ENCODE measurements at regions not wholly inside any gene's neighbourhood (a gene's known extent, or its start where the extent isn't known, plus 50 kb on each side); places are given as distances from the start of the nearest gene placed in this dataset.
"Not testable (repeated sequence)": the region's sequence is repeated elsewhere in the genome, so short reads cannot be mapped to it uniquely, and the experiment has no call there.

- H3K79me2 ChIP-seq (ENCODE audit: low read length); H3K36me3 ChIP-seq (ENCODE audit: low read depth, low read length); H3K4me2 ChIP-seq (ENCODE audit: low read length); BruUV-seq (replicated peaks); POLR2A ChIA-PET (ENCODE audit: unreplicated experiment); H3K4me1 ChIP-seq (ENCODE audit: insufficient read depth, low read length); H3K9me3 ChIP-seq (ENCODE audit: low read length); H3K27ac ChIP-seq (ENCODE audit: low read length); DNase-seq; H3K9me2 ChIP-seq (replicated peaks; ENCODE audit: low read length); H3K27me3 ChIP-seq (ENCODE audit: low read length); intact Hi-C loops (cut with micrococcal nuclease); H3K4me3 ChIP-seq (ENCODE audit: low read length); H2AFZ ChIP-seq (ENCODE audit: low read length); CTCF ChIA-PET; H3K9ac ChIP-seq (ENCODE audit: low read length); ATAC-seq; H3F3A ChIP-seq (ENCODE audit: low read length, unreplicated experiment); H4K20me1 ChIP-seq (ENCODE audit: low read length): not testable (repeated sequence)
These were observed 143.9 kb upstream of the NBPF12 start for GRCh38 chr1:146794236-146794635.

- CTCF ChIA-PET; H3F3A ChIP-seq (ENCODE audit: low read length, unreplicated experiment); POLR2A ChIA-PET (ENCODE audit: unreplicated experiment); H3K27me3 ChIP-seq (ENCODE audit: low read length); H3K4me1 ChIP-seq (ENCODE audit: insufficient read depth, low read length); intact Hi-C loops (cut with micrococcal nuclease); H4K20me1 ChIP-seq (ENCODE audit: low read length); BruUV-seq (replicated peaks); ATAC-seq; DNase-seq; H3K9me3 ChIP-seq (ENCODE audit: low read length); H2AFZ ChIP-seq (ENCODE audit: low read length); H3K27ac ChIP-seq (ENCODE audit: low read length); H3K4me2 ChIP-seq (ENCODE audit: low read length); H3K36me3 ChIP-seq (ENCODE audit: low read depth, low read length); H3K79me2 ChIP-seq (ENCODE audit: low read length); H3K9ac ChIP-seq (ENCODE audit: low read length); H3K9me2 ChIP-seq (replicated peaks; ENCODE audit: low read length); H3K4me3 ChIP-seq (ENCODE audit: low read length): not testable (repeated sequence)
These were observed 145.4 kb upstream of the NBPF12 start for GRCh38 chr1:146792725-146793124.

GRCh38 chr1:146784212-146784940 is 153.7 kb upstream of the NBPF12 start:
- intact Hi-C loops (cut with micrococcal nuclease); CTCF ChIA-PET; H2AFZ ChIP-seq (ENCODE audit: low read length); H4K20me1 ChIP-seq (ENCODE audit: low read length); H3K9ac ChIP-seq (ENCODE audit: low read length); H3K9me3 ChIP-seq (ENCODE audit: low read length); BruUV-seq (replicated peaks); H3K27me3 ChIP-seq (ENCODE audit: low read length); H3K79me2 ChIP-seq (ENCODE audit: low read length); H3K4me2 ChIP-seq (ENCODE audit: low read length); H3K9me2 ChIP-seq (replicated peaks; ENCODE audit: low read length); H3K4me1 ChIP-seq (ENCODE audit: insufficient read depth, low read length); H3K4me3 ChIP-seq (ENCODE audit: low read length); H3K36me3 ChIP-seq (ENCODE audit: low read depth, low read length); POLR2A ChIA-PET (ENCODE audit: unreplicated experiment); H3F3A ChIP-seq (ENCODE audit: low read length, unreplicated experiment); H3K27ac ChIP-seq (ENCODE audit: low read length): not testable (repeated sequence)
- DNase-seq (peak; percentile 7), ATAC-seq (peak; percentile 81)

GRCh38 chr1:146781235-146781634 is 156.9 kb upstream of the NBPF12 start:
- H4K20me1 ChIP-seq (ENCODE audit: low read length); H3K79me2 ChIP-seq (ENCODE audit: low read length); H3K9me3 ChIP-seq (ENCODE audit: low read length); DNase-seq; ATAC-seq; H3F3A ChIP-seq (ENCODE audit: low read length, unreplicated experiment); H3K27ac ChIP-seq (ENCODE audit: low read length); CTCF ChIA-PET; intact Hi-C loops (cut with micrococcal nuclease); H3K4me2 ChIP-seq (ENCODE audit: low read length); H3K4me3 ChIP-seq (ENCODE audit: low read length); H3K36me3 ChIP-seq (ENCODE audit: low read depth, low read length); H3K9me2 ChIP-seq (replicated peaks; ENCODE audit: low read length); POLR2A ChIA-PET (ENCODE audit: unreplicated experiment); H3K4me1 ChIP-seq (ENCODE audit: insufficient read depth, low read length); H2AFZ ChIP-seq (ENCODE audit: low read length); H3K9ac ChIP-seq (ENCODE audit: low read length); BruUV-seq (replicated peaks); H3K27me3 ChIP-seq (ENCODE audit: low read length): not testable (repeated sequence)

- CTCF ChIA-PET; DNase-seq; H3K9me2 ChIP-seq (replicated peaks; ENCODE audit: low read length): not testable (repeated sequence)
These were observed 160.1 kb upstream of the NBPF12 start for GRCh38 chr1:146777826-146778602.

GRCh38 chr1:146774988-146775387 is 163.1 kb upstream of the NBPF12 start:
- H3K79me2 ChIP-seq (ENCODE audit: low read length); H3K9me3 ChIP-seq (ENCODE audit: low read length); H3K27me3 ChIP-seq (ENCODE audit: low read length); H3K4me2 ChIP-seq (ENCODE audit: low read length); H3F3A ChIP-seq (ENCODE audit: low read length, unreplicated experiment); CTCF ChIA-PET; H4K20me1 ChIP-seq (ENCODE audit: low read length); H3K27ac ChIP-seq (ENCODE audit: low read length); intact Hi-C loops (cut with micrococcal nuclease); POLR2A ChIA-PET (ENCODE audit: unreplicated experiment); H3K36me3 ChIP-seq (ENCODE audit: low read depth, low read length); H3K9me2 ChIP-seq (replicated peaks; ENCODE audit: low read length); DNase-seq; H3K4me1 ChIP-seq (ENCODE audit: insufficient read depth, low read length); H3K4me3 ChIP-seq (ENCODE audit: low read length); H3K9ac ChIP-seq (ENCODE audit: low read length); BruUV-seq (replicated peaks); H2AFZ ChIP-seq (ENCODE audit: low read length): not testable (repeated sequence)
- ATAC-seq = peak; percentile 13; the same call in 1 of the 2 replicates

More at GRCh38 chr1:146777826-146778602, 160.1 kb upstream of the NBPF12 start:
- H3K4me1 ChIP-seq (ENCODE audit: insufficient read depth, low read length); H3F3A ChIP-seq (ENCODE audit: low read length, unreplicated experiment); H4K20me1 ChIP-seq (ENCODE audit: low read length); ATAC-seq; H3K27ac ChIP-seq (ENCODE audit: low read length); BruUV-seq (replicated peaks); H3K79me2 ChIP-seq (ENCODE audit: low read length); H3K4me3 ChIP-seq (ENCODE audit: low read length); POLR2A ChIA-PET (ENCODE audit: unreplicated experiment); H3K27me3 ChIP-seq (ENCODE audit: low read length); H3K9ac ChIP-seq (ENCODE audit: low read length); H3K4me2 ChIP-seq (ENCODE audit: low read length); H3K36me3 ChIP-seq (ENCODE audit: low read depth, low read length); H3K9me3 ChIP-seq (ENCODE audit: low read length); H2AFZ ChIP-seq (ENCODE audit: low read length); intact Hi-C loops (cut with micrococcal nuclease): not testable (repeated sequence)

Data from PC-3 (cell line).